ENCODE measurements at regions not wholly inside any gene's neighbourhood (a gene's known extent, or its start where the extent isn't known, plus 50 kb on each side); places are given as distances from the start of the nearest gene placed in this dataset.

GRCh38 chr13:60759499-60759898, 362.5 kb downstream of the TDRD3 start:
- Histone ChIP-seq H3K27ac (ENCODE audit: low read depth in 2 of 2, low read length in 1 of 2) (no peak overlapping the region), H3K4me3 (ENCODE audit: low read depth in 1 of 2, low read length in 2 of 2) (no peak overlapping the region), H3K4me1 (ENCODE audit: control insufficient read depth in 2 of 2, insufficient read depth in 2 of 2, low read length in 1 of 2) (no peaks in the 10 kb centered on the region), H3K27me3 (ENCODE audit: control insufficient read depth in 1 of 2, insufficient read depth in 2 of 2, low read length in 2 of 2) (no peaks in the 10 kb centered on the region), H3K9me3 (ENCODE audit: control insufficient read depth in 2 of 2, insufficient read depth in 1 of 2, low read depth in 1 of 2, low read length in 1 of 2) (no peaks in the 10 kb centered on the region), H3K36me3 (ENCODE audit: control insufficient read depth in 2 of 2, insufficient read depth in 2 of 2, low read length in 1 of 2) (no peaks in the 10 kb centered on the region)
- 16 to 26% methylated on average over 9 of the region's 9 CpGs for WGBS, 2 donors

- no peaks in the 10 kb centered on the region for H3K36me3 ChIP-seq (ENCODE audit: control insufficient read depth in 2 of 2, insufficient read depth in 2 of 2, low read length in 1 of 2)
- no peak overlapping the region for H3K4me3 ChIP-seq (ENCODE audit: low read depth in 1 of 2, low read length in 2 of 2)
- no peaks in the 10 kb centered on the region for H3K9me3 ChIP-seq (ENCODE audit: control insufficient read depth in 2 of 2, insufficient read depth in 1 of 2, low read depth in 1 of 2, low read length in 1 of 2)
- no peaks in the 10 kb centered on the region for H3K4me1 ChIP-seq (ENCODE audit: control insufficient read depth in 2 of 2, insufficient read depth in 2 of 2, low read length in 1 of 2)
- no peaks in the 10 kb centered on the region for H3K27me3 ChIP-seq (ENCODE audit: control insufficient read depth in 1 of 2, insufficient read depth in 2 of 2, low read length in 2 of 2)
- 39 to 48% methylated on average over 1 of the region's 1 CpG for WGBS, 2 donors
- H3K27ac ChIP-seq (ENCODE audit: low read depth in 2 of 2, low read length in 1 of 2) = no peak overlapping the region
These were observed 361.6 kb downstream of the TDRD3 start for GRCh38 chr13:60758637-60759036.

- Histone ChIP-seq H3K4me1 (ENCODE audit: control insufficient read depth in 2 of 2, insufficient read depth in 2 of 2, low read length in 1 of 2) (no peaks in the 10 kb centered on the region), H3K9me3 (ENCODE audit: control insufficient read depth in 2 of 2, insufficient read depth in 1 of 2, low read depth in 1 of 2, low read length in 1 of 2) (no peaks in the 10 kb centered on the region), H3K27ac (ENCODE audit: low read depth in 2 of 2, low read length in 1 of 2) (no peak overlapping the region), H3K36me3 (ENCODE audit: control insufficient read depth in 2 of 2, insufficient read depth in 2 of 2, low read length in 1 of 2) (no peaks in the 10 kb centered on the region), H3K27me3 (ENCODE audit: control insufficient read depth in 1 of 2, insufficient read depth in 2 of 2, low read length in 2 of 2) (no peaks in the 10 kb centered on the region), H3K4me3 (ENCODE audit: low read depth in 1 of 2, low read length in 2 of 2) (no peak overlapping the region)
- 73% methylated on average over 7 of the region's 7 CpGs for WGBS, 2 donors
These were observed 360.6 kb downstream of the TDRD3 start for GRCh38 chr13:60757501-60758215.

DNA sequence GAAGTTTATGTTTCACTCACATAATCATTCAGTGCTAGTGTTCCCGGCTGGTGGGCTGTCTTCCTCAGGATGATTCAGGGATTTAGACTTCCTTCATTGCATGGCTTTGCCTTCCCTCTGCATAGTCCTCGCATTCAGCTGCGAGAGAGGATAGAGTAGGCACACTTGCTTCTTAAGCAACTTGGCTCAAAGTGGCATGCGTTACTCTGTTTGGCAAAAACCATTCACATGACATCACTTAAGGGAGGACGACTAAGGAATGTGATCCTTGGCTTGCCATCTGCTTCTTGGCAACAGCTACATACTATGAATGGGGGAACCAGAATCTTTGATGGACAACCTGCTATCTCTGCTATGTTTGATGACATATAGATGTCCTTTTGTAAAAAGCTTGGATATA, 359.3 kb downstream of the TDRD3 start:
- Histone ChIP-seq H3K4me3 (ENCODE audit: low read depth in 1 of 2, low read length in 2 of 2) (no peak overlapping the region), H3K27ac (ENCODE audit: low read depth in 2 of 2, low read length in 1 of 2) (no peak overlapping the region), H3K27me3 (ENCODE audit: control insufficient read depth in 1 of 2, insufficient read depth in 2 of 2, low read length in 2 of 2) (no peaks in the 10 kb centered on the region), H3K9me3 (ENCODE audit: control insufficient read depth in 2 of 2, insufficient read depth in 1 of 2, low read depth in 1 of 2, low read length in 1 of 2) (peaks cover 0 to 1% of the 10 kb centered on the region in 2 donors), H3K36me3 (ENCODE audit: control insufficient read depth in 2 of 2, insufficient read depth in 2 of 2, low read length in 1 of 2) (no peaks in the 10 kb centered on the region), H3K4me1 (ENCODE audit: control insufficient read depth in 2 of 2, insufficient read depth in 2 of 2, low read length in 1 of 2) (no peaks in the 10 kb centered on the region)
- 36 to 51% methylated on average over 5 of the region's 5 CpGs for WGBS, 2 donors

DNA sequence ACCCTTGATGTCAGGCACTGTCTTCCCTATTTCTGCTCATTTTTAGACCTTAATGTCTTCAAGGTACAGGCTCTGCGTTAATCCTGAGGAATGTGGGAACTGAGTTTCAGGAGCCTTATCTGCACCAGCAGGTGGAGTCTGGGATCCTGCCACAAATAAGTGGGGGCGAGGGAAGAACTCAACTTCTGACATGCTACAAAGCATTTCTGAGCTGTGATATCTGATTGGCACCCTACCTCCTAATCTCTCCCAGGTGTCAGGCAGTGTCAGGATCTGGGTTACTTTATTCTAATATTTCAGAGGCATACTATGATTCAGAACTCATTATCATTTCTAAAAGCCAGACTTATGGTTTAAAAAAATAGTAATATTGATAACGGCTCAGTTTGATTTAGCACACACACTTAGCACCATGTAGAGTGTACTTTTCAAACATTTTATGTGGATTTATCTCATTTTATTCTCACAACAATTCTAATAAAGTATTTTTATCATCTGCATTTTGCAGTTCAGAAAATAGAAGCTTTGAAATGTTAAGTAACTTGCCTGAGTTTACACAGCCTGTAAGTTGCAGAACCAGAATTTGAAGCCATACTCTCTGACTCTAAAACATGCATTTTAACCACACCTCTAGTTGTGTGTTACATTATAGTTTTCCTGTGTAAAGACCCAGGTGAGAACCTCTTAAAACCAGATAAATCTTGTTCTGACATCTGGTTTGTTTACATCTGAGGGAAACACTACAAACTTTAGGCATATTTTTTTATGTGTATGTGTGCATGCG, 358.6 kb downstream of the TDRD3 start:
- H3K4me1 ChIP-seq (ENCODE audit: control insufficient read depth in 2 of 2, insufficient read depth in 2 of 2, low read length in 1 of 2) = no peaks in the 10 kb centered on the region
- no peaks in the 10 kb centered on the region for H3K27me3 ChIP-seq (ENCODE audit: control insufficient read depth in 1 of 2, insufficient read depth in 2 of 2, low read length in 2 of 2)
- no peaks in the 10 kb centered on the region for H3K36me3 ChIP-seq (ENCODE audit: control insufficient read depth in 2 of 2, insufficient read depth in 2 of 2, low read length in 1 of 2)
- no peak overlapping the region for H3K4me3 ChIP-seq (ENCODE audit: low read depth in 1 of 2, low read length in 2 of 2)
- no peak overlapping the region for H3K27ac ChIP-seq (ENCODE audit: low read depth in 2 of 2, low read length in 1 of 2)
- WGBS, 2 donors = 51 to 60% methylated on average over 4 of the region's 4 CpGs
- H3K9me3 ChIP-seq (ENCODE audit: control insufficient read depth in 2 of 2, insufficient read depth in 1 of 2, low read depth in 1 of 2, low read length in 1 of 2) = peaks cover 0 to 2% of the 10 kb centered on the region in 2 donors

DNA sequence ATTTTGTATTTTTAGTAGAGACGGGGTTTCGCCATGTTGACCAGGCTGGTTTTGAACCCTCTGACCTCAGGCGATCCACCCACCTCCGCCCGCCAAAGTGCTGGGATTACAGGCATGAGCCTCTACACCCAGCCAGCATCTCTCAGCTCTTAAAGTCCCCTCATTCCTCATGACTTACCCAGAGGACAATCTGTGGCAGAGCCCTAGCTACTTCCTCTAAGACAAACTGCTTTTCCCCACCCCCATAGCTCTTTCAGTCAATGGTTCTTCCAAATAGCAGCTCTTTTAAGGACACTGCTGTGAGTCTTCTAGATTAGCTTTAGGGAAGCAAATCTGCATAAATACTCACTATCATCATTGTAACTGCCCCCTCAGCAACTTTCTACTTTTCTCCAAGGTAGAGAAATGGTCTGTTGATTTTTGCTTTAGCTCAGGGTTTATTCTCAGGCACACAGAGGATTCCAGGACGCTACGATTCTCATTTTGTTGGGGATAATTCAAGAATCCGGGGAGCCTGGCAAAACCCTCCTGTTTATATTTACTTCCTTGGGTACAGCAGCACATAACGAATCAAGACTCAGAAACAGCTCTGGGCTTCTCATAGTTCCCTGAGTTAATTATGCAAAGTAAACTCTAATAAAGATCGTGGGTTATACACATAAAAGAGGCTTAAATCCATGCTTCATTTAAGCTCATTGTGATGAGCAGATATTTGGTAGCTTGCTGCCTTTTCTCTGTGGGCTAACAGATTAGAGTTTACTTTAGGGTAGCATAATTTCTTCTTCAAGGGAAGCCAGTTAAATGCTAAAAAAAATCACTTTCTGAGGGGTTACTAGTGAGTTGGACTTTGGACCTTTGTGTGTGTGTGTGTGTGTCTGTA, 357.4 kb downstream of the TDRD3 start:
- H3K27me3 ChIP-seq (ENCODE audit: control insufficient read depth in 1 of 2, insufficient read depth in 2 of 2, low read length in 2 of 2) = no peaks in the 10 kb centered on the region
- 84 to 85% methylated on average over 10 of the region's 10 CpGs for WGBS, 2 donors
- H3K4me3 ChIP-seq (ENCODE audit: low read depth in 1 of 2, low read length in 2 of 2) = no peak overlapping the region
- H3K36me3 ChIP-seq (ENCODE audit: control insufficient read depth in 2 of 2, insufficient read depth in 2 of 2, low read length in 1 of 2) = no peaks in the 10 kb centered on the region
- H3K4me1 ChIP-seq (ENCODE audit: control insufficient read depth in 2 of 2, insufficient read depth in 2 of 2, low read length in 1 of 2) = no peaks in the 10 kb centered on the region
- H3K27ac ChIP-seq (ENCODE audit: low read depth in 2 of 2, low read length in 1 of 2) = no peak overlapping the region
- H3K9me3 ChIP-seq (ENCODE audit: control insufficient read depth in 2 of 2, insufficient read depth in 1 of 2, low read depth in 1 of 2, low read length in 1 of 2) = peaks cover 0 to 2% of the 10 kb centered on the region in 2 donors

DNA sequence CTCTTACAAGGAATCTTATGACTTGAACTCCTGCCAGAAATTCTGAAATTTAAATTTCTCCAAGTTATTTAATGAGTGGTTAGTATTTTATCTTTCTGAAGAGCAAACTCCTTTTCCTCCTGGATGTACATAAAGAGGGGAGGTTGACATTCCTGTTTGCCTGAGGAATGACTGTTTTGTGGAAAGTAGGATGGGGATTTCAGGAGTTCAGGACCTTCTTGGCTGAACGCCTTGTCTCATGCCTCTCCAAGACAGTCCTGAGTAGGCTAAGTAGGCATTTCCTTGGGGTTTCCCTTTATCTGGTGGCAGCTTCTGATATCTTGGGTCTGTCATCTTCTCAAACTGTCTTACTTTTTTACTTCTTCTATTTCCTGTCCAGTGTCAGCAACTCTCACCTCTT, 356.6 kb downstream of the TDRD3 start:
- H3K27me3 ChIP-seq (ENCODE audit: control insufficient read depth in 1 of 2, insufficient read depth in 2 of 2, low read length in 2 of 2) = no peaks in the 10 kb centered on the region
- WGBS, 2 donors = 90 to 100% methylated on average over 1 of the region's 1 CpG
- peaks cover 0 to 2% of the 10 kb centered on the region in 2 donors for H3K9me3 ChIP-seq (ENCODE audit: control insufficient read depth in 2 of 2, insufficient read depth in 1 of 2, low read depth in 1 of 2, low read length in 1 of 2)
- no peaks in the 10 kb centered on the region for H3K4me1 ChIP-seq (ENCODE audit: control insufficient read depth in 2 of 2, insufficient read depth in 2 of 2, low read length in 1 of 2)
- no peaks in the 10 kb centered on the region for H3K36me3 ChIP-seq (ENCODE audit: control insufficient read depth in 2 of 2, insufficient read depth in 2 of 2, low read length in 1 of 2)
- H3K27ac ChIP-seq (ENCODE audit: low read depth in 2 of 2, low read length in 1 of 2) = no peak overlapping the region
- no peak overlapping the region for H3K4me3 ChIP-seq (ENCODE audit: low read depth in 1 of 2, low read length in 2 of 2)

DNA sequence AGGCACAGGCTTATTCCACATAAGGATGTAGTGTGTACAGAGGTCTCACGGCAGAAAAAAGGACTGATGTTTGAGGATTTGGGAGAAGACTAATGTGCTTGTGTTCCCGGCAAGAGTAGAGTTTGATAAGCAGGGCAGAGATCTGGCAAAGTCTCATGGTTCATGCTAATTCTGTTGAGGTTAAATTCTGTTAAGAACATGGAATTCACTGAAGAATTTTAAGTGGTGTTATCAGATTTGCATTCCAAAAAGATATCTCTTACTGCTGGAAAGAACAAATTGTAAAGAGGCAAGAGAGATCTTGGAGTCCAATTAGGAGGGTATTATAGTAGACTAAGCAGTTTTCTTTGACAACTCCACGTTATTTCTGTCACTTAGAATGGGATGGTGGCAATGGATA, 348.3 kb downstream of the TDRD3 start:
- WGBS, 2 donors = 70 to 76% methylated on average over 3 of the region's 3 CpGs
- no peak overlapping the region for H3K4me3 ChIP-seq (ENCODE audit: low read depth in 1 of 2, low read length in 2 of 2)
- no peaks in the 10 kb centered on the region for H3K36me3 ChIP-seq (ENCODE audit: control insufficient read depth in 2 of 2, insufficient read depth in 2 of 2, low read length in 1 of 2)
- peaks cover 0 to 2% of the 10 kb centered on the region in 2 donors for H3K9me3 ChIP-seq (ENCODE audit: control insufficient read depth in 2 of 2, insufficient read depth in 1 of 2, low read depth in 1 of 2, low read length in 1 of 2)
- H3K27me3 ChIP-seq (ENCODE audit: control insufficient read depth in 1 of 2, insufficient read depth in 2 of 2, low read length in 2 of 2) = no peaks in the 10 kb centered on the region
- H3K27ac ChIP-seq (ENCODE audit: low read depth in 2 of 2, low read length in 1 of 2) = no peak overlapping the region
- H3K4me1 ChIP-seq (ENCODE audit: control insufficient read depth in 2 of 2, insufficient read depth in 2 of 2, low read length in 1 of 2) = no peaks in the 10 kb centered on the region

- Histone ChIP-seq H3K36me3 (ENCODE audit: control insufficient read depth in 2 of 2, insufficient read depth in 2 of 2, low read length in 1 of 2) (no peaks in the 10 kb centered on the region), H3K4me3 (ENCODE audit: low read depth in 1 of 2, low read length in 2 of 2) (no peak overlapping the region), H3K27ac (ENCODE audit: low read depth in 2 of 2, low read length in 1 of 2) (no peak overlapping the region), H3K27me3 (ENCODE audit: control insufficient read depth in 1 of 2, insufficient read depth in 2 of 2, low read length in 2 of 2) (no peaks in the 10 kb centered on the region), H3K4me1 (ENCODE audit: control insufficient read depth in 2 of 2, insufficient read depth in 2 of 2, low read length in 1 of 2) (no peaks in the 10 kb centered on the region), H3K9me3 (ENCODE audit: control insufficient read depth in 2 of 2, insufficient read depth in 1 of 2, low read depth in 1 of 2, low read length in 1 of 2) (no peaks in the 10 kb centered on the region)
These were observed 336.9 kb downstream of the TDRD3 start for GRCh38 chr13:60733933-60734332.
